ENCODE measurements at regions not wholly inside any gene's neighbourhood (a gene's known extent, or its start where the extent isn't known, plus 50 kb on each side); places are given as distances from the start of the nearest gene placed in this dataset.
A peak's percentile ranks its signal among the peaks of the same experiment; 100 is the strongest.

DNA sequence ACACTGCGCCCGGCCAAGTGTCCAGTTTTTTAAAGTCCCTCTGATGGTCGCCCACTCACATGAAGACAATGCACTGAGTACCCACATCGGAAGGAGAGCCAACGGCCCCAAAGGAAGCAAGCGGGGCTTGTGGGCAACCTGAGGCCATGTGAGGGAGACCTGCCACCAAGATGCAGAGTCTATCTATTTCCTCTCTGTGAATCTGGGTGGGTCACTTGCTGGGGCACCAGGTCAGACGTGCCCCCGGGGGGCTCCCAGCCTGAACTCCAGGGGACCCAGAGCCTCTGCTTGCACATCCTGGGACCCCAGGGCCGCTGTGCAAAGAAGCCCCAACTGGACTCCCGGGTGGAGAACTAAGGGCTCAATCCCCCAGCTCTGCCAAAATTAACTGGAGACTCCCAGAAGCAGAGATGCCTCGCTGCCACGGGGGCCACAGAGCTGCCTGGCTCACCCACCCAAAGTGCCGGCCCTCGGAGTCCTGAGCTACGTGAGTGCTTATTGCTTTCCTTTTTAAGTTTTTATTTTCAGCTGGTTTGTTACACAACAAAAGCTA lies 106.4 kb downstream of the BRD1 start:
- no peaks in the 10 kb centered on the region for H3K36me3 ChIP-seq (ENCODE audit: control insufficient read depth in 2 of 2, extremely low read depth in 1 of 2, insufficient read depth in 1 of 2, low read length in 1 of 2)
- Mint-ChIP-seq H3K27me3 (peaks cover 2% of the 10 kb centered on the region in 2 donors), H3K9me3 (no peaks in the 10 kb centered on the region), H3K4me1 (peaks cover 10 to 13% (median 12%) of the 10 kb centered on the region in 3 donors), H3K27ac (no peak overlapping the region), H3K36me3 (no peaks in the 10 kb centered on the region), H3K4me3 (no peak overlapping the region)
- DNase-seq (no peak), ATAC-seq (replicated peaks in 1 of 4) (no peak)
- H3K27me3 ChIP-seq (replicated peaks in 1 of 2; ENCODE audit: control insufficient read depth in 2 of 2, extremely low read depth in 1 of 2, insufficient read depth in 2 of 2, low read length in 1 of 2): peaks cover 2 to 26% of the 10 kb centered on the region in 2 experiments
- CTCF ChIA-PET: no interaction called here
- H3K27ac ChIP-seq (ENCODE audit: low read length): no peak overlapping the region
- H3K9me3 ChIP-seq: no peaks in the 10 kb centered on the region
- H3K4me1 ChIP-seq (ENCODE audit: control insufficient read depth in 1 of 2, extremely low read depth in 1 of 2, insufficient read depth in 2 of 2, low read length in 2 of 2): peaks cover 0 to 24% of the 10 kb centered on the region in 2 experiments
- WGBS (ENCODE audit: insufficient coverage): 87% methylated on average over 12 of the region's 15 CpGs
- POLR2A ChIA-PET: no interaction called here
- no peak overlapping the region for H3K4me3 ChIP-seq (ENCODE audit: control insufficient read depth in 1 of 2, extremely low read depth in 1 of 2, low read length in 1 of 2)

DNA sequence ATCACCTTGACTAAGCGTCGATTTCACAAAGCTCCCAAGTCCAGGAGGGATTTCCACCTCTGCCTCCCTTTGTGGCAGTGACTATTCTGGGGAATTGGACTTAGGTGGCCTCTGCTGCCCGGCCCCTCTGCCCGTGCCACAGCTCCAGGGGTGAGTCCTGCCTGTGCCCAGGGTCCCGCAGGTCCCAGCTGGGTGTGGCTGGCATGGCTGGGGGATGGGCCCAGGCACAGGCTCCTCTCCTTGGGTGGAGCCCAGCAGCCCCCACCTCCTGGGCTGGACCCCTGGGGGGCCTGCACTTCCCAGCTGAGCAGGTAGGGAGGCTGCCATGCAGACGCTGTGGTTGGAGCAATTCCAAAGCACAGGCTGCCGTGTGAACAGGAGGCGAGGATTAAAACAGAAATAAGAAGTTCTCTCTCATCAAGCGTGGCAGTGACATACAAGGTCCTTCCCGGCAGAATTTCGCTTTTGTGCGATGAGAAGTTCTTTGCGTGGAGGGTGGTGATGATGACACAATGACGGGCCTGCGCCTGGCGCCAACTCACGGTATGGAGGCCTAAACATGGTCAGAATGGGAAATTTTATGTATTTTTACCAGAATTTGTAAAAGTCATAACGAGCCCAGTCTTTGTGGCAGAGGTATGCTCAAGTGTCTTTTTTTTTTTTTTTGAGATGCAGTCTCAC lies 107.3 kb downstream of the BRD1 start:
- ChIA-PET CTCF (no interaction called here), POLR2A (no interaction called here)
- peaks cover 10 to 13% (median 12%) of the 10 kb centered on the region in 3 donors for H3K4me1 Mint-ChIP-seq
- Histone ChIP-seq H3K36me3 (ENCODE audit: control insufficient read depth in 2 of 2, extremely low read depth in 1 of 2, insufficient read depth in 1 of 2, low read length in 1 of 2) (no peaks in the 10 kb centered on the region), H3K4me3 (ENCODE audit: control insufficient read depth in 1 of 2, extremely low read depth in 1 of 2, low read length in 1 of 2) (no peak overlapping the region), H3K27me3 (replicated peaks in 1 of 2; ENCODE audit: control insufficient read depth in 2 of 2, extremely low read depth in 1 of 2, insufficient read depth in 2 of 2, low read length in 1 of 2) (peaks cover under 1 to 22% of the 10 kb centered on the region in 2 experiments), H3K27ac (ENCODE audit: low read length) (no peak overlapping the region), H3K4me1 (ENCODE audit: control insufficient read depth in 1 of 2, extremely low read depth in 1 of 2, insufficient read depth in 2 of 2, low read length in 2 of 2) (peaks cover 0 to 21% of the 10 kb centered on the region in 2 experiments), H3K9me3 (no peaks in the 10 kb centered on the region)
- peak overlapping the region in 1 of 2 donors; percentile 52 for H3K27ac Mint-ChIP-seq
- ATAC-seq (replicated peaks in 1 of 4): no peak
- H3K9me3 Mint-ChIP-seq: no peaks in the 10 kb centered on the region
- no peak for DNase-seq
- no peaks in the 10 kb centered on the region for H3K36me3 Mint-ChIP-seq
- no peak overlapping the region for H3K4me3 Mint-ChIP-seq
- no peaks in the 10 kb centered on the region for H3K27me3 Mint-ChIP-seq
- WGBS (ENCODE audit: insufficient coverage): 84% methylated on average over 18 of the region's 18 CpGs

DNA sequence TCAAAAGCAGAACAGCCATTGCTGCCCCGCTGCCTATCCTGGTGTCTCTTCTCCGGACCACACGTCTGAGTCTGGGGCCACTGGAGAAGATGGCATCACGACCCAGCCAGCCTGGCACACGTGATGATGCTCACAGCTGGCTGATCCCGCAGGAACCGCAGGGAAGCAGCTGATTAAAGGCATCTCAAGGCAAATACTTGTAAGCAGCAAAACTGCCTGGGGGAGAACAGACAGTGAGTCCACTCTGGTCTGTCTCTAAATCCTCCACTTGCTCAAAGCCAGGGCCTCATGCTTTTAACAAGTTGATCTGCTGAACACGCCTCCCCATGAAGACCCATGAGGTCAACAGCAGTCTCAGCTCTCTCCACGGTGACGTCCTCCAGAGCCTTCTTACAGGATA lies 108.6 kb downstream of the BRD1 start:
- H3K36me3 ChIP-seq (ENCODE audit: control insufficient read depth in 2 of 2, extremely low read depth in 1 of 2, insufficient read depth in 1 of 2, low read length in 1 of 2): no peaks in the 10 kb centered on the region
- DNase-seq: no peak
- WGBS (ENCODE audit: insufficient coverage): 83% methylated on average over 7 of the region's 10 CpGs
- CTCF ChIA-PET: no interaction called here
- Mint-ChIP-seq H3K27ac (no peak overlapping the region), H3K9me3 (no peaks in the 10 kb centered on the region), H3K4me1 (peaks cover 7 to 10% (median 7%) of the 10 kb centered on the region in 3 donors), H3K27me3 (no peaks in the 10 kb centered on the region), H3K4me3 (no peak overlapping the region), H3K36me3 (no peaks in the 10 kb centered on the region)
- H3K9me3 ChIP-seq: no peaks in the 10 kb centered on the region
- H3K27me3 ChIP-seq (replicated peaks in 1 of 2; ENCODE audit: control insufficient read depth in 2 of 2, extremely low read depth in 1 of 2, insufficient read depth in 2 of 2, low read length in 1 of 2): peaks cover 0 to 19% of the 10 kb centered on the region in 2 experiments
- POLR2A ChIA-PET: no interaction called here
- no peak overlapping the region for H3K27ac ChIP-seq (ENCODE audit: low read length)
- H3K4me3 ChIP-seq (ENCODE audit: control insufficient read depth in 1 of 2, extremely low read depth in 1 of 2, low read length in 1 of 2): no peak overlapping the region
- ATAC-seq (replicated peaks in 1 of 4): no peak
- peaks cover 0 to 7% of the 10 kb centered on the region in 2 experiments for H3K4me1 ChIP-seq (ENCODE audit: control insufficient read depth in 1 of 2, extremely low read depth in 1 of 2, insufficient read depth in 2 of 2, low read length in 2 of 2)

DNA sequence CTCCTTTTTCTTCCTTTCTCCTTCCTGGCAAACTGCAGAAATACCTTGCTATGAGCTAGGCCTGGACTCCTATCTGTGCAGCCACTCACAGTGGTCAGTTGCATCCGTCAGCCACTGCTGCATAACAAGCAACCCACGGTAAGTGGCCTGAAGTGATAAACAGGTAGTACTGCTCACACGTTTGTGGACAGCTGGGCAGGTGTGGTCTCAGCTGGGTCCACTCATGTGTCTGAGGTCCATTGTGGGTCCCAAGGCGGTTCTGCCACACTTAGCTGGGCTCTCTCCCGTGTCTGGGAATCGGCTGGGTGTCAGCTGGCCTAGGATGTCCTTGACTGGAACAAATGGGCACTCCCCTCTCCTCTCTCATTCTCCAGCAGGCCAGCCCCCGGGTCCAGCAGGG lies 109.3 kb downstream of the BRD1 start:
- DNase-seq: no peak
- H3K4me3 ChIP-seq (ENCODE audit: control insufficient read depth in 1 of 2, extremely low read depth in 1 of 2, low read length in 1 of 2): no peak overlapping the region
- peaks cover 0 to 23% of the 10 kb centered on the region in 2 experiments for H3K27me3 ChIP-seq (replicated peaks in 1 of 2; ENCODE audit: control insufficient read depth in 2 of 2, extremely low read depth in 1 of 2, insufficient read depth in 2 of 2, low read length in 1 of 2)
- H3K36me3 Mint-ChIP-seq: no peaks in the 10 kb centered on the region
- H3K4me1 Mint-ChIP-seq: peaks cover 1 to 4% (median 2%) of the 10 kb centered on the region in 3 donors
- peaks cover 3% of the 10 kb centered on the region in 2 donors for H3K27me3 Mint-ChIP-seq
- H3K4me1 ChIP-seq (ENCODE audit: control insufficient read depth in 1 of 2, extremely low read depth in 1 of 2, insufficient read depth in 2 of 2, low read length in 2 of 2): peaks cover 0 to under 1% of the 10 kb centered on the region in 2 experiments
- ChIA-PET CTCF (no interaction called here), POLR2A (no interaction called here)
- H3K9me3 Mint-ChIP-seq: no peaks in the 10 kb centered on the region
- H3K27ac Mint-ChIP-seq: no peak overlapping the region
- no peak for ATAC-seq (replicated peaks in 1 of 4)
- H3K27ac ChIP-seq (ENCODE audit: low read length): no peak overlapping the region
- no peaks in the 10 kb centered on the region for H3K36me3 ChIP-seq (ENCODE audit: control insufficient read depth in 2 of 2, extremely low read depth in 1 of 2, insufficient read depth in 1 of 2, low read length in 1 of 2)
- WGBS (ENCODE audit: insufficient coverage): 70% methylated on average over 7 of the region's 7 CpGs
- no peaks in the 10 kb centered on the region for H3K9me3 ChIP-seq
- no peak overlapping the region for H3K4me3 Mint-ChIP-seq

DNA sequence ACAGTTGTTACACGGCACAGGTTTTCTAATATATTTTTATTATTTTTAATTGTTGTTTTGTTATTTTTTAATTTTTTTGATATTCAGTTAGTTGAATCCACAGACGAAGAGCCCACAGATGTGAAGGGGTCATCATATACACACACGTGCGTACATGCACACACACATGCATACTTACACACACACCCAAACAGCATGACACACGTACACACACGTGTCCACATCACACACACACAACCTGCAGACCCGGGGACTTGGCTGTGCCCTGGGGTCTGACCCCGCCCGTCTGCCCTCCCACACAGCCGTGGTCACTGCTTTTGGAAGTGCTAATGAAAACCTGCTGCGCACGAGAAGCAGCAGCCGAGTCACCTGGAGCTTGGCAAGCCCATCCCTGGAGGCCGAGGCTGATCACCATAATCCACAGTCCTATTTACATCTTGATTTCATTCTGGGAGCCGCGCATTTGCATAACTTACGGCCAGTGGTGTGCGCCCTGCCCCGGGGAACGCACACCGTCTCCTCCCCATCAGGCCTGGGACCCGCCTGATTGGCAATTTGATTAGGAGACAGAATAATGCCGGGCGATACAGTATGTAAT lies 110.3 kb downstream of the BRD1 start:
- Histone ChIP-seq H3K9me3 (no peaks in the 10 kb centered on the region), H3K27ac (ENCODE audit: low read length) (no peak overlapping the region), H3K4me3 (ENCODE audit: control insufficient read depth in 1 of 2, extremely low read depth in 1 of 2, low read length in 1 of 2) (no peak overlapping the region), H3K36me3 (ENCODE audit: control insufficient read depth in 2 of 2, extremely low read depth in 1 of 2, insufficient read depth in 1 of 2, low read length in 1 of 2) (no peaks in the 10 kb centered on the region), H3K4me1 (ENCODE audit: control insufficient read depth in 1 of 2, extremely low read depth in 1 of 2, insufficient read depth in 2 of 2, low read length in 2 of 2) (no peaks in the 10 kb centered on the region), H3K27me3 (replicated peaks in 1 of 2; ENCODE audit: control insufficient read depth in 2 of 2, extremely low read depth in 1 of 2, insufficient read depth in 2 of 2, low read length in 1 of 2) (peaks cover 0 to 31% of the 10 kb centered on the region in 2 experiments)
- no peaks in the 10 kb centered on the region for H3K36me3 Mint-ChIP-seq
- no peaks in the 10 kb centered on the region for H3K4me1 Mint-ChIP-seq
- H3K27ac Mint-ChIP-seq: no peak overlapping the region
- ATAC-seq (replicated peaks in 1 of 4): no peak
- no peak overlapping the region for H3K4me3 Mint-ChIP-seq
- no peaks in the 10 kb centered on the region for H3K9me3 Mint-ChIP-seq
- no peak for DNase-seq
- WGBS (ENCODE audit: insufficient coverage): 88% methylated on average over 19 of the region's 24 CpGs
- POLR2A ChIA-PET: no interaction called here
- peaks cover 7 to 10% of the 10 kb centered on the region in 2 donors for H3K27me3 Mint-ChIP-seq
- CTCF ChIA-PET: no interaction called here

DNA sequence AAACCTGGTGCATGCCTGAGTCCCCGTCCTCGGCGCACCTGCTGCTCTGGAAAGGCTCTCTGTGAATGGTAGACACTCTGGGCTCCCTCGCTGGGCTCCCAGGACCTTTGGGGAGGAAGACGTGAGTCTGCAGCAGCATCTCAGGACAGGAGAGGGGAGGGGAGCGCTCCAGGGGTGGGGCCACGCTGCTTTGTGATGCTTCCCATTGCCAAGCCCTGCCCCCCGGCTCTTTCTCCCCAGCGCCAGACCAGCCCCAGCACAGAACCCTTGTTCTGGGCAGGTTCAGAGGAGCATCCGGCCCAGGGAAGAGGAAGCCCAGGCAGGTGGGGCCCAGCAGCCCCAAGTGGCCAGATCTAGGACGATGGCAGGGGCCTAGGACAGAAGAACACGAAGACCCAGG lies 111.2 kb downstream of the BRD1 start:
- Mint-ChIP-seq H3K27ac (no peak overlapping the region), H3K36me3 (no peaks in the 10 kb centered on the region), H3K9me3 (no peaks in the 10 kb centered on the region), H3K27me3 (peaks cover 12 to 17% of the 10 kb centered on the region in 2 donors), H3K4me3 (no peak overlapping the region), H3K4me1 (no peaks in the 10 kb centered on the region)
- H3K4me1 ChIP-seq (ENCODE audit: control insufficient read depth in 1 of 2, extremely low read depth in 1 of 2, insufficient read depth in 2 of 2, low read length in 2 of 2): no peaks in the 10 kb centered on the region
- DNase-seq: no peak
- H3K4me3 ChIP-seq (ENCODE audit: control insufficient read depth in 1 of 2, extremely low read depth in 1 of 2, low read length in 1 of 2): no peak overlapping the region
- no peaks in the 10 kb centered on the region for H3K36me3 ChIP-seq (ENCODE audit: control insufficient read depth in 2 of 2, extremely low read depth in 1 of 2, insufficient read depth in 1 of 2, low read length in 1 of 2)
- ChIA-PET POLR2A (no interaction called here), CTCF (no interaction called here)
- no peak overlapping the region for H3K27ac ChIP-seq (ENCODE audit: low read length)
- H3K9me3 ChIP-seq: no peaks in the 10 kb centered on the region
- no peak for ATAC-seq (replicated peaks in 1 of 4)
- 62% methylated on average over 12 of the region's 12 CpGs for WGBS (ENCODE audit: insufficient coverage)
- peaks cover 0 to 36% of the 10 kb centered on the region in 2 experiments for H3K27me3 ChIP-seq (replicated peaks in 1 of 2; ENCODE audit: control insufficient read depth in 2 of 2, extremely low read depth in 1 of 2, insufficient read depth in 2 of 2, low read length in 1 of 2)

All from T-cell (primary cell).